Brain pericyte (primary cell): ENCODE measurements at regions not wholly inside any gene's neighbourhood (a gene's known extent, or its start where the extent isn't known, plus 50 kb on each side); places are given as distances from the start of the nearest gene placed in this dataset.
A peak's percentile ranks its signal among the peaks of the same experiment; 100 is the strongest.

ENCODE experiments used
- DNase-seq: peaks from one replicate; pipeline ENCODE4 v3.0.0-alpha.2; 2012; ENCODE audit warnings: low read depth, low spot score

DNA sequence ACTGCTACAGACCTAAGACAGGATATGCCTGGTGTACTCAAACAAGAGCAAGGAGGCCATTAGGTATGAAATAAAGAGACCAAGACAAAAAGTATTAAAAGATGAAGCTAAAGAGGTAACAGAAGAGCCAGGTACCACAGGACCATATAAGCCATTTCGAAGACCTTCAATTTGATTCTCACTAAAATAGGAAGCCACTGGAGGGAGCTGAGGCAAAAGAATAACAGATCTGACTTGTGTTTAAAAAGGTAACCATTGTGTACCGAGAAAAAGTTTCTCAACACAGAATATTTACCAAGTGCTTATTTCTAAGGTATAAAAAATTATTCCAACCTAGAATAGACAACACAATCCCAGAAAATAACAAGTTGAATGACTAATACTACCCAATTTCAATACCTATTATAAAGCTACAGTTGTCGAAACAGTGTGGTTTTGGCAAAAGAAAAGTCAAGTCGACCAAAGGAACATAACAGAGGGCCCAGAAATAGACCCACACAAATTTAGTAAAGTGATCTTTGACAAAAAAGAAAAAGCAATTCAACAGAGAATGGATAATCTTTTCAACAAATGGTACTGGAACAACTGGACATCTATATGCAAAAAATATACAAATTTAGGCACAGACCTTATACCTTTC is 125.3 kb upstream of the DST start:
- no peak for DNase-seq

DNA sequence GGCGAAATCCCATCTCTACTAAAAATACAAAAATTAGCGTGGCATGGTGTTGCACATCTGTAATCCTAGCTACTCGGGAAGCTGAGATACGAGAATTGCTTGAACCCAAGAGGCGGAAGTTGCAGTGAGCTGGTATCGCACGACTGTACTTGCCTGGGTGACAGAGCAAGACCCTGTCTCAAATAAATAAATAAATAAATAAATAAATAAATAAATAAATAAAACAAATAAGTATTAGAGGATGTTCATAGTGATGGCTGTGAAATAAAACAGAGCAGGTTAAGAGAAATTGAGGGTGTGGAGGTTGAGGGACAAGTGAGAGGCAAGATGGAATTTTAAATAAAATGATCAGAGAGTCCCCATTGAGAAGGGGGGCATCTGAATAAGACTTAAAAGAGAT is 124.7 kb upstream of the DST start:
- DNase-seq = no peak

DNA sequence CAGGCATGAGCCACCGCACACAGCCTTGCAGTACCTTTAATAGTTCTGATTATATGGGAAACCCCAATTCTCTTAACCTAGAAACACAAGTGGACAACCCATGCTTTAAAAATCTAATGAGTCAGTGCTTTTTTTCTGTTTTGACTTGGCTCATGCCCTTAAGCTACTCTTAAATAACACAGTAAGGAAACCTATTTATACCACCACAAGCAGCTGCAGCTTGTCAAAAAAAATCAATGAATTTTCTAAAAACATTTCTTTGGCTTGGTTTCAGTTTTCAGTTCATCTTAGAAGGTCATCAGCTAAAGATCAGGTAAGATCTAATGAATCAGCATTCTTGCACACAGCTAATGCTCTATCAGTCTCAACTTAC is 124.1 kb upstream of the DST start:
- peak; percentile 42 for DNase-seq

DNA sequence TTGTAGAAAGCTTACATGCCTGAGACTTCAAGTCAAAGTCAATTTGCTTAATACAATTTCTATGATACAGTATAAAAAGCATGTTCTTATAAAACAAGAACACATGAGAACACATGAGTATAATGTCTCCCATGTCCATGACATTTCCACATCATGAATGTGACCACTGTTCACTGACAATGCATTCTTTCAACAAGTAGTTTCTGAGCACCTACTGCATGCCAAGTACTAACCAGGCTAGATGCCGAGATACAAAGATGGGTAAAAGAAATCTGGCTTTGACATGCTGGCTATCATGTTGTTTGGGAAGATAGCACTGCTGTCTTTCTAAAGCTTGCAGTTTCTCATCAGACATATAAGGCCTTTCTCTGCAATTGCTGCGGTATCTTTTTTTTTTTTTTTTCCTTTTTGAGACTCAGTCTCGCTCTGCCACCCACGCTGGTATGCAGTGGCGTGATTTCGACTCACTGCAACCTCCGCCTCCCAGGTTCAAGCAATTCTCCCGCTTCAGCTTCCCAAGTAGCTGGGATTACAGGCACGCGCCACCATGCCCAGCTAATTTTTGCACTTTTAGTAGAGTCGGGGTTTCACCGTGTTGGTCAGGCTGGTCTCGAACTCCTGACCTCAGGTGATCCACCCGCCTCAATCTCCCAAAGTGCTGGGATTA is 123.6 kb upstream of the DST start:
- DNase-seq = no peak

GRCh38 chr6:56765494-56765893 is 122.8 kb upstream of the DST start:
- no peak for DNase-seq

GRCh38 chr6:56764081-56764566 is 121.4 kb upstream of the DST start:
- no peak for DNase-seq

DNA sequence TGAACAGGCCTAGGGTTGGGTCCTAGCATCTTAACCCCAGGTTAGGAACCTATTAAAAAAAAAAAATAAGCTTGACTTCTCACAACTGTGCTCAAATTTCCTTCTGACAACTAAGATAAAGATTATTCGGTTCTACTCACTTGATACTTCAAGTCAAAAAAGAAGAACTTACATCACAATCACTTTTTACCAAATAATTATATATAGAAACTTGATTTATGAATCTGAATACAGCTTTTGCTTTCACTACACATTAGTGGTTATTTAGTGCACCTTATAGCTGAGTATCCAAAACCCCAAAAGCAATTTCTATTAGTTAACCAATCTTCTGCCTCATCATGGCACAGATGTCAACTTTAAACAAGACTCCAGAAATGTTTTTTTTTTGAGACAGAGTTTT is 119.0 kb upstream of the DST start:
- DNase-seq = no peak

- DNase-seq = no peak
These were observed 118.2 kb upstream of the DST start for GRCh38 chr6:56760842-56761241.

DNA sequence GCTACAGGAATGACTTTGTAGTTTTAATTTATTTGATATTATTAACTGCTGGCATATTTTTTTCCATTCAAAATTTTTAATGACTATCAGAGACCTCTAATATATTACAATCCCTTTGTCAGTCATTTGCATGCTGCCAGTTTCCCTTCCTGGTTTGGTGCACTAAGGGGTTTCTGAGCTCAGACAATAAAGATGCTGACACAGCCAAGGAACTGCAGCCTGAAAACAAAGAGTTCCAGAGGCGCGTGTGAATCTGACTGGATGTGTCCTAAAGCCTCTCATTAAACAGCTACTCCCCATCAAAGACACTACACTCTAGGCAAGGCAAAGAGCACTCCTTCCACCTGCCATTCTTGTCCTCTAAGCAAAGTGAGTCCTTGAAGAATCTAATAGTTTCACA is 116.8 kb upstream of the DST start:
- no peak for DNase-seq

DNA sequence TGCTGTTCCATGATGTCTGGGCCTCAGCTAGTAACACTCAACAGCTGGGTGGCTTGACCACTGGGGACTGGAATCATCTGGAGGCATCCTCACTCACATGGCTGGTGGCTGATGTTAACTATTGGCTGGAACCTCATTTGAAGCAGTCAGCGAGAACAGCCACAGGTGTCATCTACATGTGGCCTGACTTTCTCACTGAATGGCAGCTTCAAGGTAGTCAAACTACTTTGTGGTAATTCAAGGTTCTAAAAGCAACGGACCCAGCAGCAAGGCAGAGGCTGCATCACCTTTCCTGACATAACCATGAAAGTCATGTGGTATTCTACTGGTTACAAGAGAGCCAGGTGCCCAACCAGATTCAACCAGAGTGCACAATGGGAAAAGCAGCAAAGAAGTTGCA is 115.9 kb upstream of the DST start:
- no peak for DNase-seq

- DNase-seq = no peak
These were observed 115.4 kb upstream of the DST start for GRCh38 chr6:56758120-56758519.

DNA sequence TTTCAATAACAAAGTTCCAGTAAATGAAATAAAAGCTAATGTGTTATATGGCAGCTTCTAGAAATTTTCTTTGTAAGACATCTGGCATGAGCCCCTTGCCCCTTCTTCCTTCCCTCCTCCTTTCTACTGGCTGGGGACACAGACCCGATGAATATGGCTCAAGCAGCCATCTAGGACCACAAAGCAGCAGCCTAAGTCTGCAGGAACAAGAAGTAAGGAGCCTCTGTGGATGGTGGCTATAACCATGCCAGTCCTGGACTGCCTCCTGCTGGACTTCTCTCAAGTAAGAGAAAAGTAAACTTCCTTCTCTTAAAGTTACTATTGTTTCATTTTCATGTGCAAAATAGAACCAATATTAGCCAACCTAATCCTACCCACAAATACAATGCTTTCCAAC is 114.9 kb upstream of the DST start:
- no peak for DNase-seq

DNA sequence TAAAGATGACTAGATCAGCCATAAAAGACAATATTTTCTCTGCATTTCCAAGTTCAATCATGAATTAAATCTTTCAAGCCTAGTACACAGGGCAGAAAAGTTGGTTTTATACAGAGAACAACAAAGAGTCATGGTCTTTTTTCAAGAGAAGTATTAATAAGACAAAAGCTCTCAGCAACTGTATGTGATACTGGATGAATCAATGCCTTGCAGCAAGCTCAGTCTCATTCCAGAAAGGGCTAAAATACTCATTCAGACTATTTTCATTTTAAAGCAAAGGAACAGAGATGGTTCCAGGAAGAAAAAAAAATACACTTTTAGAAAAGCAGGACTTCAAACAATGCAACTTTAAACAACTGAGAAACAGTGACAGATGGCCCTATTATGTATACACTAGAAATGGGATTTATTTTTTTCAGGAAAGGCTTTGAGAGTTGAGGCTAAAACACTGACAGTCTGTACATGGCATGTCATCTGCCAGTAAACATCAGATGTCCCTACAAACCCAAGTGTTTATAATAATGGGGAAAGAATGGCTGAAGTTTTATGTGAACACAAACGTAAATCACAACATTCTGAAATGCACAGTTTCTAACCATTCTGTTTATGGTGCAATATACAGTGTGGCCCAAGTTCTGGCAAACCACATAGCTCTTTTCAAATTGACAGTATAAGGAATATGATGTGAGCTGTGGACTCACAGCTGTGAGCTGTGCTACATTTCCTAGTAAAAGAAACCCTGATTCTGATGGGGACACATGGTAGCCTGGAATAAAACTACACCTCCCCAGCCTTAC is 114.3 kb upstream of the DST start:
- no peak for DNase-seq

GRCh38 chr6:56756219-56756789 is 113.6 kb upstream of the DST start:
- no peak for DNase-seq

DNA sequence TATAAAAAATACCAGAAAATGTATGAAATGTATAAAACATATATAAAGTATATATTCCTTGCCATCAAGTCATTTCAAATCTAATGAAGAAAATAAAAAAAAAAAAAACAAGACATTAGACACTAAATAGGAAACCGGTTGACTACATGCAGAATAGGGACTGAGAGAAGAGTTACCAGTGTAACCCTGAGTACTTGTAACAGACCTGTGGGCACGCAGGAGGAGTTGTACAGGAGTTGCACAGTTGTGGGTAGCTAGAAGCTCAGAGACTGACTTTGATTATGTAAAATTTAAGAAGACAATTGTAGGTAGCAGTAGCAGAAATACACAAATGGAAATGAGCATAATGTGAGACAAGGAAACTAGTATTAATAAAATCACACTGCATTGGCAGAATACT is 112.4 kb upstream of the DST start:
- no peak for DNase-seq

DNA sequence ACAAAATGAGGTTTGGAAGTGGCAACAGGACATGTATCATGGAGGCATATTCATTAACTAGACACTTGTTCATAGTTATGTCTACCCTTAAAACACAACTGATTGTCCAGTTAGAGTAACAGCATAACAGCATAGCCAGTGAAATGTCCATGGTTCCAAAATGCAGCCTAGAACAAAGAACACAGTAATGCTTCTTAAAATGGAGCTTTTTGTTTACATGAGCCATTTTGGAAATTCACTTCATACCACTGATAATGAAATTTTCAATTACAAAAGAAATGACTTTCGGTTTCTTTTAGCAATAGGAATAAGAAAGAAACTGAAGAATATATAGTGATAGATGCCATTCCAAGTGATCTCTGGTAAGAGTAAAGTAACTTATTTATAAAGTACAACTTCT is 111.1 kb upstream of the DST start:
- DNase-seq = no peak

DNA sequence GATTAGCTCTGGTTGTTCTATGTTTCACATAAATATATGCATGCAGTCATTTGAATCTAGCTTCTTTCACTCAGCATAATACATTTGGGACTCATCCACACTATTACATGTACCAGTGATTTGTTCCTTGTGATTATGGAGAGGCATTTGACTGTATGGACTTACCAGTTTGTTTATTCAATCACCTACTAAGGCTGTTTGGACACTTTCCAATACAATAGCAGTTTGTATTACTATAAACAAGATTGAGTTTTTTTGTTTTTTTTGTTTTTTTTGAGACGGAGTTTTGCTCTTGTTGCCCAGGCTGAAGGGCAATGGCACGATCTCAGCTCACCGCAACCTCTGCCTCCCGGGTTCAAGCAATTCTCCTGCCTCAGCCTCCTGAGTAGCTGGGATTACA is 109.8 kb upstream of the DST start:
- DNase-seq = no peak

DNA sequence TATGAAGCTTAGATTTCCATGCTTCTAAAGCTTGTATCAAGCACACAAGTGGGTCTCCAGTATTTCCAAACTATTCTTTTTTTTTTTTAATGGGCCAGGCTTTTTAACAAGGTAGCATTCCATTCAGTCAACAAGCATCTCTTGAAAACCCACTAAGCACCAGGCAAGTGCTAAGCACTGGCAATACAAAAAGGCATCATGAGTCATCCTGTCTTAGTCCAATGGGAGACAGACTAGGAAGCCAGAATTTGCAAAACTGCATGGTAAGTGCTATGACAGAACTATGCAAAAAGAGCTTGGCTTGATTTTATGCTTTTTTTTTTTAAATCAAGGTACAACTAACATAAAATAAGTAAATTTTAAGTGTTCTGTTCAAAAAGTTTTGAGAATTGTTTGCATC is 109.3 kb upstream of the DST start:
- DNase-seq = no peak

DNA sequence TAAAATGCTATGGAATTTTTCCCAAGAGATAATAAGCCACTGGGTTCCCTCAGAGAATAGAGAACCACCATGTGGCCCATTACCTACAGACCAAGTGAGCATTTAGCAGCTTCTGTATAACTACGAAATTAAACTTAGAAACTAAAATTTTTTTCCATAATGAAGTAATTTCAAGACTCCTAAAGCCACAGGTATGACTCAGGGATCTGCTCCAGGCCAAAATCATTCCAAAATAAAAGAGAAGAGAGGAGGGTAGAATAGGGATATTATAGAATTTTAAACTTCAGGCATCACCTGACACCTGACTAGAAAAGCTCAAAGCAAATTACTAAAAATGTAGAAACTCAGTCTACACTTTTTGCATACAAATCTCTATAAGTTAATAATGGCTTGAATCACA is 108.9 kb upstream of the DST start:
- no peak for DNase-seq

DNA sequence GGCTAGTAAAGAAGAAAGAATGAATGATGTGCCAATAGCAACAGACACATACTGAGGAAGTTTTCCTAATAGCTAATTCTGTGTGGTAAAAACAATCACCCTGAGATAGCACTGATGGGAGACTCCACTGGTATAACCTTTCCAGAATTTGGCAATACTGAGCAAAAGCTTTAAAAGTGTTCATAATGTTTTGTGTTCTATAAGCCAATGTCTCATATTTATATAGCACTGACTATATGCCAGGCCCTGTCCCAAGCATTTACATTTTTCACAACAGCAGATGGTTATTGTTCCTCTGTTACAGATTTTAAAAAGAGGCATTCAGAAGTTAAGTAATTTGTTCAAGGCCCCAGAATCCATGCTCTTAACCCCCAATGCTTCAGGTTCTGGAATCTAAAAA is 108.0 kb upstream of the DST start:
- DNase-seq = no peak

DNA sequence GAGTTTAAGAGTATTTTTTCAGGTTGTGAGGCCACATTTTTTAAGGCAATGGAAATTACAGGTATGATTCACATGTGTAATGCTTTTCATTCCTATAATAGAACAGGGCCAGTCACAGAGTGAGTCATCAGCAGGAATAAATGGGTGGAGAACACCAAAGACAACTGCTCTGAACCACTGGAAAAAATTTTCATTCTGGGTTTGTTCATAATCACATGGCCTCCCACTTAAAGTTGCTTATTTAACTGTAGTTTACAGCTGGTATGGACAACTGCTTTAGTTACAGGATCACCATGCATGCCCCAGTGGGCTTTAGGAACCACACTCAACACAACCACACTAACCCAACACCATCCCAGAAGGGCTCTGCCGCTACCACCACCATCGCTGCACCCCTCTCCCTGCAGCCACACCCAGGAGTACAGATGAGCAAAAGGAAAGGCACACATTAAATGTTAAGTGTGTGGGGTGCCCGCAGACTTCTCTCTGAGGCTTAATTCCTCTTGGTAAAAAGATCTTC is 107.0 kb upstream of the DST start:
- no peak for DNase-seq

GRCh38 chr6:56746767-56747504 is 104.2 kb upstream of the DST start:
- no peak for DNase-seq
